ENCODE measurements at regions not wholly inside any gene's neighbourhood (a gene's known extent, or its start where the extent isn't known, plus 50 kb on each side); places are given as distances from the start of the nearest gene placed in this dataset.

DNA sequence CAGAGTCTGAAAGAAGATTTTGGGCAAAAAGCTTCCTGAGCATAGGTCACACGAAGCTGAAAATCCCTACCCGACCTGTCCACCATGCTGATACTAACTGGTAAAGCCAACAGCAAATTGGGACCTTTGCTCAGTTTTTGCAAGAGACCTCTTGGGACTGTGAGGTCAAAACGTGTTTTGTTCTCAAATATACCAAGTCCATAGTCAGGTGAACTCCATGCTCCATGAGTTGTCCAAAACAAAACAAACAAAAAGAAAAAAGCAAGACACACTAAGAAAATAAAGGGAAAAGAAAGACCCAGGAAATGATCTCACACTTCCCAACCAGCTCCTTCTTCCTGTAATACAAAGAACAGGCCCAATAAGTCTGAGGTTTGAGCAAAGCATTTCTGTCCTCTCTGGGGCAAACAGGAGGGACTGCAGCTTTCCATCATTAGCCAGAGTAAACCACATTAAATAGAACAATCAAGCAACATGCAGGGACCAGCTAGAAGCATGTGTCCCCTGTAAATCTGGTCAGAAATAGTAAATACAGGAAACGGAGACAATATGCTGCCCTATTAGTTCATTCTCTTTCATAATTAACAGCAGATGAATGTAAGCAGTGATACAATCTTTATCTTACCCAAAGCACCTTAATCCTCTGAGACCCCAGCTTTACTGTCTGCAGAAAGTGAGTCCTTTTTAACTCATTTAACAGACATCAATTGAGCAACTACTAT lies 125.0 kb upstream of the LIPC start (continued):
- TF ChIP-seq FOSL2 (CRISPR knock-in tag; IDR thresholded peaks at IDR 0.05) (no peak), EHMT2 (IDR thresholded peaks at IDR 0.05; ENCODE audit: borderline replicate concordance, low read depth, low read length) (0 out of 2 replicates have a peak, but pooled peaks have one; percentile 37), WIZ (CRISPR knock-in tag; IDR thresholded peaks at IDR 0.05) (0 out of 2 replicates have a peak, but pooled peaks have one; percentile 66), XRCC5 (optimal IDR thresholded peaks at IDR 0.05; ENCODE audit: low read length) (no peak), CREB1 (IDR thresholded peaks at IDR 0.05) (no peak), CREB1 (CRISPR knock-in tag; IDR thresholded peaks at IDR 0.05) (peak; percentile 32; the same call in 1 of the 2 replicates), ZFP90 (CRISPR knock-in tag; IDR thresholded peaks at IDR 0.05; ENCODE audit: borderline replicate concordance) (no peak), NR2C2 (CRISPR knock-in tag; IDR thresholded peaks at IDR 0.05; ENCODE audit: borderline replicate concordance) (peak; percentile 54; the same call in 1 of the 2 replicates), FOXP1 (IDR thresholded peaks at IDR 0.05) (no peak), FOXP1 (CRISPR knock-in tag; IDR thresholded peaks at IDR 0.05) (peak; percentile 48; the same call in 1 of the 2 replicates), THYN1 (CRISPR knock-in tag; IDR thresholded peaks at IDR 0.05; ENCODE audit: borderline replicate concordance, low read depth) (no peak), HDAC1 (CRISPR knock-in tag; IDR thresholded peaks at IDR 0.05) (no peak), SUZ12 (IDR thresholded peaks at IDR 0.05; ENCODE audit: low read depth, low read length) (no peak), ZNF121 (CRISPR knock-in tag; IDR thresholded peaks at IDR 0.05) (no peak), ZNF878 (CRISPR knock-in tag; IDR thresholded peaks at IDR 0.05) (no peak), CEBPG (CRISPR knock-in tag; IDR thresholded peaks at IDR 0.05) (no peak)
- TF ChIP-seq, protein P1, sequence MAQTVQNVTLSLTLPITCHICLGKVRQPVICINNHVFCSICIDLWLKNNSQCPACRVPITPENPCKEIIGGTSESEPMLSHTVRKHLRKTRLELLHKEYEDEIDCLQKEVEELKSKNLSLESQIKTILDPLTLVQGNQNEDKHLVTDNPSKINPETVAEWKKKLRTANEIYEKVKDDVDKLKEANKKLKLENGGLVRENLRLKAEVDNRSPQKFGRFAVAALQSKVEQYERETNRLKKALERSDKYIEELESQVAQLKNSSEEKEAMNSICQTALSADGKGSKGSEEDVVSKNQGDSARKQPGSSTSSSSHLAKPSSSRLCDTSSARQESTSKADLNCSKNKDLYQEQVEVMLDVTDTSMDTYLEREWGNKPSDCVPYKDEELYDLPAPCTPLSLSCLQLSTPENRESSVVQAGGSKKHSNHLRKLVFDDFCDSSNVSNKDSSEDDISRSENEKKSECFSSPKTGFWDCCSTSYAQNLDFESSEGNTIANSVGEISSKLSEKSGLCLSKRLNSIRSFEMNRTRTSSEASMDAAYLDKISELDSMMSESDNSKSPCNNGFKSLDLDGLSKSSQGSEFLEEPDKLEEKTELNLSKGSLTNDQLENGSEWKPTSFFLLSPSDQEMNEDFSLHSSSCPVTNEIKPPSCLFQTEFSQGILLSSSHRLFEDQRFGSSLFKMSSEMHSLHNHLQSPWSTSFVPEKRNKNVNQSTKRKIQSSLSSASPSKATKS (CRISPR knock-in tag; IDR thresholded peaks at IDR 0.05) = no peak
- TF ChIP-seq, protein P2, sequence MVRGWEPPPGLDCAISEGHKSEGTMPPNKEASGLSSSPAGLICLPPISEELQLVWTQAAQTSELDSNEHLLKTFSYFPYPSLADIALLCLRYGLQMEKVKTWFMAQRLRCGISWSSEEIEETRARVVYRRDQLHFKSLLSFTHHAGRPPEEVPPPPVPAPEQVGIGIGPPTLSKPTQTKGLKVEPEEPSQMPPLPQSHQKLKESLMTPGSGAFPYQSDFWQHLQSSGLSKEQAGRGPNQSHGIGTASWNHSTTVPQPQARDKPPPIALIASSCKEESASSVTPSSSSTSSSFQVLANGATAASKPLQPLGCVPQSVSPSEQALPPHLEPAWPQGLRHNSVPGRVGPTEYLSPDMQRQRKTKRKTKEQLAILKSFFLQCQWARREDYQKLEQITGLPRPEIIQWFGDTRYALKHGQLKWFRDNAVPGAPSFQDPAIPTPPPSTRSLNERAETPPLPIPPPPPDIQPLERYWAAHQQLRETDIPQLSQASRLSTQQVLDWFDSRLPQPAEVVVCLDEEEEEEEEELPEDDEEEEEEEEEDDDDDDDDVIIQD (CRISPR knock-in tag; IDR thresholded peaks at IDR 0.05; ENCODE audit: low read depth) = no peak
- TF ChIP-seq, protein P3, sequence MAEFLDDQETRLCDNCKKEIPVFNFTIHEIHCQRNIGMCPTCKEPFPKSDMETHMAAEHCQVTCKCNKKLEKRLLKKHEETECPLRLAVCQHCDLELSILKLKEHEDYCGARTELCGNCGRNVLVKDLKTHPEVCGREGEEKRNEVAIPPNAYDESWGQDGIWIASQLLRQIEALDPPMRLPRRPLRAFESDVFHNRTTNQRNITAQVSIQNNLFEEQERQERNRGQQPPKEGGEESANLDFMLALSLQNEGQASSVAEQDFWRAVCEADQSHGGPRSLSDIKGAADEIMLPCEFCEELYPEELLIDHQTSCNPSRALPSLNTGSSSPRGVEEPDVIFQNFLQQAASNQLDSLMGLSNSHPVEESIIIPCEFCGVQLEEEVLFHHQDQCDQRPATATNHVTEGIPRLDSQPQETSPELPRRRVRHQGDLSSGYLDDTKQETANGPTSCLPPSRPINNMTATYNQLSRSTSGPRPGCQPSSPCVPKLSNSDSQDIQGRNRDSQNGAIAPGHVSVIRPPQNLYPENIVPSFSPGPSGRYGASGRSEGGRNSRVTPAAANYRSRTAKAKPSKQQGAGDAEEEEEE (CRISPR knock-in tag; IDR thresholded peaks at IDR 0.05; ENCODE audit: borderline replicate concordance) = no peak
- TF ChIP-seq, protein P4, sequence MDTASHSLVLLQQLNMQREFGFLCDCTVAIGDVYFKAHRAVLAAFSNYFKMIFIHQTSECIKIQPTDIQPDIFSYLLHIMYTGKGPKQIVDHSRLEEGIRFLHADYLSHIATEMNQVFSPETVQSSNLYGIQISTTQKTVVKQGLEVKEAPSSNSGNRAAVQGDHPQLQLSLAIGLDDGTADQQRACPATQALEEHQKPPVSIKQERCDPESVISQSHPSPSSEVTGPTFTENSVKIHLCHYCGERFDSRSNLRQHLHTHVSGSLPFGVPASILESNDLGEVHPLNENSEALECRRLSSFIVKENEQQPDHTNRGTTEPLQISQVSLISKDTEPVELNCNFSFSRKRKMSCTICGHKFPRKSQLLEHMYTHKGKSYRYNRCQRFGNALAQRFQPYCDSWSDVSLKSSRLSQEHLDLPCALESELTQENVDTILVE (CRISPR knock-in tag; IDR thresholded peaks at IDR 0.05) = no peak
- TF ChIP-seq, protein P5, sequence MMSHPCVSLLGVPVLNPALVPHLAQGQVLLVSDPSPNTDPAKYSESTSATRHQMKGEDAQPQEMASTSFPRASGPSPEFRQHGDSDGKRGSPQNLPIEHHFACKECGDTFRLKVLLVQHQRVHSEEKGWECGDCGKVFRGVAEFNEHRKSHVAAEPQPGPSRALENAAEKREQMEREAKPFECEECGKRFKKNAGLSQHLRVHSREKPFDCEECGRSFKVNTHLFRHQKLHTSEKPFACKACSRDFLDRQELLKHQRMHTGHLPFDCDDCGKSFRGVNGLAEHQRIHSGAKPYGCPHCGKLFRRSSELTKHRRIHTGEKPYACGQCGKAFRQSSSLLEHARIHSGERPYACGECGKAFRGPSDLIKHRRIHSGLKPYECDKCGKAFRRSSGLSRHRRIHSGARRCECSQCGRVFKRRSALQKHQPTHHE (CRISPR knock-in tag; IDR thresholded peaks at IDR 0.05; ENCODE audit: borderline replicate concordance) = no peak
